DMS53 (cell line): ENCODE measurements at regions not wholly inside any gene's neighbourhood (a gene's known extent, or its start where the extent isn't known, plus 50 kb on each side); places are given as distances from the start of the nearest gene placed in this dataset.
A peak's percentile ranks its signal among the peaks of the same experiment; 100 is the strongest.
"Not testable (repeated sequence)": the region's sequence is repeated elsewhere in the genome, so short reads cannot be mapped to it uniquely, and the experiment has no call there.

Source experiments
- DNase-seq: peaks from one replicate; lab custom pipeline; 2025; lab: John Stamatoyannopoulos, UW

DNA sequence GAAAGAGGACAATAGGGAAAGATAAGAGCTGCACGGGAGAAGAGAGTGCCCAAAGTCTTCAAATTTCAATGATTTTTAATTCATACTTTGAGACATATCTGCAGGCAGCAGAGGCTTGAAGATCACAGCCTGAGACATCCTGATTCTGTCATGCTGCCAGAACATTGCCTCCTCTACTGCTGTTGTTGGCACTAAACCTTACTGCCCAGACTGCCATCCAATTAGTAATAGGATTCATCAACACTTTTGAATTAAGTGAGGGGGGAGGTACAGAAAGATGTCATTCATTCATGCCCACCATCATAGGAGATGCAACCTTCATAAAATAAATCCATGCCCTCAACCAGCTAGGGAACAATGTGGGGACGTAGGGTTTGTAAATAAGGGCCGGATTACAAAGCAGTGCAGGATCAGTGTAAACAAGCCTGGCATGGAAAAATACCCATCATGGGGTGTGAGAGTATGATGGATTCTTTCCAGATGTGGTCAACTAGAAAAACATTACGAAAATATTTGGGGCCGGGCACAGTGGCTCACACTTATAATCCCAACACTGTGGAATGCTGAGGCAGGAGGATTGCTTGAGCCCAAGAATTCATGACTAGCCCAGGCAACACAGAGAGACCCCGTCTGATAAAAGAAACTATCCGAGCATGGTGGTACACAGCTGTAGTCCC lies 122.1 kb upstream of the DAPK1 start:
- no peak for DNase-seq

GRCh38 chr9:87378676-87379075 lies 119.0 kb upstream of the DAPK1 start:
- no peak for DNase-seq

GRCh38 chr9:87379300-87379699 lies 118.4 kb upstream of the DAPK1 start:
- DNase-seq, result no peak

DNA sequence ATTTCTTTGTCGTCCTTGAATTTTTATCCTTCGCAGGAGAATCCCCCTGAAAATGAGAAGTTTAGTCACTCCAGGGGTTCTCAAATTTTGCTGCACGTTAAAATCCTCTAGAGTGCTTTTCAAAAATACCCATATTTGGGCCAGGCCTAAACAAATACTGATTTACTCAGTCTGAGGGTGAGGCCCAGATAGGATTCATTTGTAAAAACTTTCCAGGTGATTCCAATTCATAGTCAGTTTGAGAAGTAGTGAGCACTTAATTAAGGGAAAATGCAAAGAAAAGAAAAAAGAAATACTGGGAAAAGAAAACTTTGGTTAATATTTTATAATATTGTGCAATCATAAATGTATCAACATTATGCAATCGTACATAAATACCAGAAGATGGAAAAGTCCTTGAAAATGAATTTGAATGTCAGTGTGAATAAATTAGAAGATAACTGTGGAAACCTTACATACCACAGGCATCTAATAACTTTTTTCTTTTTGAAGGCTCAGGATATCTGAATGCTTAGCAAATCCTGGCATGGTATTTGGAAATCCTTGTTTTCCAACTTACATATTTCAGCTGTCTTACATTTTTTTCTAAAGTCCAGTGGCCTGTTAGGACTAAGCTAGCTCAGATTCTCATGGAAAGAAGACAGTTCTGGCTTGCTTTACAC lies 116.5 kb upstream of the DAPK1 start:
- DNase-seq, result no peak

DNA sequence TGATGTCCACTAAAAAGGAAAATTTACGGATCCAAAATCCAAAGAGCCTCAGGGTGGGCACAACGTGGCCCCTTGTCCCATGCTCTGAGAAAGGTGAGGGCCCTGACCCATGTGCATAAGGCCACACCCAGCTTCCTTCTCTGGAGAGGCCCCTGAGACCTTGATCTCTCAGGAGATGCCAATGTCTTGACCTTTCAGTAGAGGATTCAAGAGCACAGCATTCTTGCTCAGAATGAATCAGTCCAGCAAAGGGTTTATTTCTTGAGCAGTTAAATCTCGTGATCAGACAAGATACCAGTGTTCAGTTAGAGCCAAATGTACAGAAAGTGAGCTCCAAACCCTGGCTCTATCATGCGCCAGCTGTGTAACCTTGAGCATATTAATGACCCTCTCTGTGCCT lies 115.9 kb upstream of the DAPK1 start:
- DNase-seq, result no peak

GRCh38 chr9:87382900-87383299 lies 114.8 kb upstream of the DAPK1 start:
- DNase-seq, result peak; percentile 28

DNA sequence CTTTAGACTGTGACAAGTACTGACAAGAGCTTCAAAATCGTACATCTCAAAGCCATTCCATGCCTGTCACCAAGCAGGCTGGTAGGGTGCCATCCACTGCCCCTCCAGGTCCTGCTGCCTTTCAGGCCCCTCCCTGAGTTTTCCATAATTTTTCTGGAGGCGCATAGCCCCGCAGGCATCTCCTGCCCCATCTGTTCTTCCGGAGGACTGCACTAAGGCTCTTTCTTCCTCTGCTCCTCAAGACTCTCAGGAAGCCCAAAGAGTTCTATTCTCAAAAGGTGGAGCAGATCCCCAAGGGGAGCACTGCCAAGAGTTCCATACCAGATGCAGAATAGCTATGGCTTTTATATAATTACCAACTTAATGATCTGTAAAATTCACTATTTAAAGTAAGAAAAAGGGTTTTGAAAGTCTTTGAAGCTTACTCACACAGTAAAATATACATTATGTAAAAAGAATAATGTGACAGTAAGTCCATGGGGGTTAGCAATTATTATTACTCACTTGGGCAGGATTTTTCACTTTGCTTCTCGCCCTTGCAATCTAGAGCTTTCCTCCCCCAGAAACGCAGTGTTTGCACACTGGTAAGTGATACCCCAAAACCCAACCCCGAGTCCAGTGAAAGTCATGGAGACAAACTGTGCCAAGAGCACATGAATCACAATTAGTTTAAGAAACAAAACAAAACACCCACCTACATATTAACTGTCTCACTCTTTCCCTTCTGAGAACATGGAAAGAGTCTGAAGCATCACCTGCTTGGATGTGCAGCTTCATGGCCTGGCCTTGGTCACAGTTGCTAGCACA lies 114.1 kb upstream of the DAPK1 start:
- no peak for DNase-seq

GRCh38 chr9:87386490-87387025 lies 111.1 kb upstream of the DAPK1 start:
- peak; percentile 48 for DNase-seq

DNA sequence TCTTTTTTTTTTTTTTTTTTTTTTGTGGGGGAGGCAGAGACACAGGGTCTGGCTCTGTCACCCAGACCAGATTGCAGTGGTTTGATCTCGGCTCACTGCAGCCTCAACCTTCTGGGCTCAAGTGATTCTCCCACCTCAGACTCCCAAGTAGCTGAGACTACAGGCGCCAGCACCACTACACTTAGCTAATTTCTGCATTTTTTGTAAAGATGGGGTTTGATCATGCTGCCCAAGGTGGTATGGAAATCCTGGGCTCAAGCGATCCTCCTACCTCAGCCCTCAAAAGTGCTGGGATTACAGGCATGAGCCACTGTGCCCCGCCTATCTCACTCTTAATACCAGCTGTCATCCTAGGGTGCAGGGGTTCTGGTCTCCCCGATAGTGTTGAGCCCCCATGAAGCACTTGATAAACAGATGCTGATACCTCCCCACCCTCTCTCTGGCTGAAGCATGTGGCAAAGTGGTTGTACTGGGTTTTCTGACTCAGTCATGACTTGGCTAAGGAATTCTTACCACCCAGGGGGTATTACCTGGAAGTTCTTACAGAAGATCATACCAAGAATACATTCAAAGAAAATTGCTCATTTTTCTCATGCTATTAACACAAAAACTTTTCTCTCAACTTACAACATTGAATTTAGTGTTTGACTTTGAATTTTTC lies 110.2 kb upstream of the DAPK1 start:
- DNase-seq, result no peak

DNA sequence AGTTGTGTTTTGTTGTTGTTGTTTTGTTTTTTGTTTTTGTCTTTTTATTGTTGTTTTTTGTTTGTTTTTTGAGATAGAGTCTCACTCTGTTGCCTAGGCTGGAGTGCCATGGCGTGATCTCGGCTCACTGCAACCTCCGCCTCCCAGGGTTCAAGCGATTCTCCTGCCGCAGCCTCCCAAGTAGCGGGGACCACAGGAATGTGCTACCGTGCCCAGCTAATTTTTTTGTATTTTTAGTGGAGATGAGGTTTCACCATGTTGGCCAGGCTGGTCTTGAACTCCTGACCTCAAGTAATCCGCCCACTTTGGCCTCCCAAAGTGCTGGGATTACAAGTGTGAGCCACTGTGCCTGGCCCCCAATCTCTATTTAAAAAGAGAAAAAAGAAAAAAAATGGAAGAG lies 109.0 kb upstream of the DAPK1 start:
- not testable (repeated sequence) for DNase-seq

DNA sequence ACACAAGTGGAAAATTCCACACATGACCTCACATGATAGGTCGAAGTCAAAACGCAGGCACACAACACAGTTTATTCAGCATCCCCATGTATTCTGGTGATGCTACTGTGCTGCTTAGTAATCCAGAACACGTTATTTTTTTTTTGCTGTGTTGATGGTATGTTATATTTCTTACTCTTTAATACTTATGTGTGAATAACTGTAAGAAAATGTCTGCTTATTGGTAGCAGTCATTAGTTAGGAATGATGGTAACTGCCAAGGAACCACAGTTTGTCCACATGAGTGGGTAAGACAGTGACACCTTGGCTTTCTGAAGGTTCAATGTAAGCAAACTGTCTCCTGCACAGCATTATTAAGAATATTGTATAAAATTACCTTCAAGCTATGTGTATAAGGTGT lies 107.7 kb upstream of the DAPK1 start:
- DNase-seq, result no peak

DNA sequence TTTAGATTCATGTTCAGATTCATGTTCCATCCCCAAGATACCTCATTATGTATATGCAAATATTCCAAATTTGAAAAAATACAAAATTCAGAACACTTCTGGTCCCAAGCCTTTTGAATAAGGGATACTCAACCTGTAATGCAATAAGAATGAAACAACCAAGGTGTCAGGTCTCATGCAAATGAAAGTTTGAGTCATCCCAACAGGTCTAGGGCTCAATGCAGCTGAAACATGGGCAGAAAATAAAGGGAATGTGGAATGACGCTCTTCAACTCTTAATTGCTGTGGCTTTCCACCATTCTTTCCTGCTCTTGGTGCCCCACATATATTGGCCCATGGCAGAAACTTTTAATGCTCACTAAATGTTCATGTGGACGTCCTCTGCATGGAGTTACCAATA lies 107.3 kb upstream of the DAPK1 start:
- DNase-seq, result no peak

GRCh38 chr9:87392086-87392485 lies 105.6 kb upstream of the DAPK1 start:
- DNase-seq, result no peak

- no peak for DNase-seq
Measured at GRCh38 chr9:87393706-87394230, 103.9 kb upstream of the DAPK1 start.

DNA sequence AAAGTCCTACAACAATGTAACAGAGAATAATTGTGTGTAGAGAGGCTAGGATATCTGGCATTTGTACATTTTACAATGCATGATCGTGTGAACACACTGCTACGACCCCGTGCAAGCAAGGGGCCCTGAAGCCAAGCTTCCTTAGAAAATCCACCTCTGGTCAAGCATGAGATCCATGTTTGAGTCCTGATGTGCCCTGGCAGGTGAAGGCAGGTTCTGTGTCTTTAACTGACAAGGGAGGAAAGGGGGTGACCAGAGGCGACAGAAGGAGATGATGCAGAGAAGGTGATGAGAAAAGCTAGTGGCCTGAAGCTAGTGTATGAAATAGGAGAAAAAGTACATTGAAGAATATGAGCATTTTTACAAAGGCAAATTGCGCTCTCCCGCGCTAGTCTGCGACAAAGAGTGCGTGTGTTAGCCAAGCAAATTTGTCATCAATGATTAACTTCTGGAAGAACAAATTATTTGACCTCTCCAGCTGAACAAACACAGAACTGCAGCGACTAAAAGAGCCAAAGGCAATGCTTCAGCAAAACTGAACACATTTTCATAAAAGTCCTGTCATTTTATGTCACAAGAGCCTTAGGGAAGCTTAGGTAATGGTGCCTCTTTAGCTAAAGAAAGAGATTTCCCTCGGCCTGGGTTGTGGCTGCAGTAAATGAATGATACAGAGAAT lies 101.7 kb upstream of the DAPK1 start:
- DNase-seq, result peak; percentile 94

- no peak for DNase-seq
Measured at GRCh38 chr9:87401681-87402080, 96.0 kb upstream of the DAPK1 start.

GRCh38 chr9:87402537-87402936 lies 95.1 kb upstream of the DAPK1 start:
- no peak for DNase-seq

GRCh38 chr9:87405677-87406542 lies 91.8 kb upstream of the DAPK1 start:
- peak; percentile 40 for DNase-seq

- peak; percentile 67 for DNase-seq
Measured at GRCh38 chr9:87406543-87407166, 91.0 kb upstream of the DAPK1 start.
